ENCODE measurements at regions not wholly inside any gene's neighbourhood (a gene's known extent, or its start where the extent isn't known, plus 50 kb on each side); places are given as distances from the start of the nearest gene placed in this dataset.

DNA sequence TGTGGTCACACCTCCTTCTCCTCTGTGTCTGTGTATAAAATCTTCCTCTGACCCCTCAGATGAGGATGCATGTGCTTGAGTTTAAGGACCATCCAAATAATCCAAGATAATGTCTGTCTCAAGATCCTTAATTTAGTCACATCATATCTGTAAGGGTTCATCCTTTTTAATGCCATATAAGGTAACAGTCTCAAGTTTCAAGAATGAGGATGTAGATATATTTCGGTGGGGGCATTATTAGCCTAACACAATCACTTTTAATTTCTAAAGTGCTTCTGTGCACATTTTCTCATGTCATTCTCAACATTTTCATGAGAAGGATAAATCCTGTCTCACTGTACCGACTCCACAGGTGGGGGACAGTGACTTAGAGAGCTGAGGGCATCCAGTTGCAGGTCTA is 235.3 kb downstream of the BUB3 start:
- Histone ChIP-seq H4K20me1 (replicated peaks in 1 of 2; ENCODE audit: control insufficient read depth in 1 of 2, insufficient read depth in 2 of 2, low read length in 2 of 2) (no peaks in the 10 kb centered on the region), H3K23ac (ENCODE audit: insufficient read length) (no peak overlapping the region), H3K79me1 (ENCODE audit: low read depth, low read length) (no peaks in the 10 kb centered on the region; the same call in 1 of the 2 replicates), H3K4me1 (replicated peaks in 1 of 4; ENCODE audit: control insufficient read depth in 3 of 4, insufficient read depth in 4 of 4, low read length in 3 of 4) (no peaks in the 10 kb centered on the region; a peak in 1 of 7 replicates), H2BK5ac (ENCODE audit: low read depth, low read length) (no peak overlapping the region), H2BK20ac (ENCODE audit: low read length) (no peak overlapping the region), H2BK15ac (ENCODE audit: low read length) (no peak overlapping the region), H3K4ac (replicated peaks; ENCODE audit: insufficient read length, low read depth, low read length) (no peak overlapping the region), H3K27me3 (replicated peaks in 1 of 4; ENCODE audit: control insufficient read depth in 3 of 4, extremely low read depth in 1 of 4, insufficient read depth in 3 of 4, low read length in 3 of 4) (no peaks in the 10 kb centered on the region), H3K14ac (ENCODE audit: insufficient read length) (no peak overlapping the region), H3K4me3 (ENCODE audit: extremely low read depth in 1 of 4, insufficient read depth in 2 of 4, low read depth in 3 of 4, low read length in 4 of 4) (no peak overlapping the region), H4K91ac (replicated peaks; ENCODE audit: insufficient read length, low read length) (no peak overlapping the region), H3K27ac (ENCODE audit: low read depth, low read length) (no peak overlapping the region), H3K36me3 (ENCODE audit: control insufficient read depth in 2 of 4, insufficient read depth in 4 of 4, low read length in 3 of 4) (no peaks in the 10 kb centered on the region; a peak in 1 of 8 replicates), H3K4me2 (ENCODE audit: insufficient read depth in 1 of 2, low read depth in 2 of 2, low read length in 2 of 2) (no peak overlapping the region), H2BK120ac (replicated peaks; ENCODE audit: low read depth, low read length) (no peak overlapping the region), H3K79me2 (ENCODE audit: control insufficient read depth in 1 of 2, insufficient read depth in 2 of 2, low read length in 2 of 2) (no peaks in the 10 kb centered on the region), H2AFZ (ENCODE audit: low read length) (no peak overlapping the region), H3K9me3 (ENCODE audit: insufficient read depth in 2 of 2, low read depth in 1 of 2, low read length in 1 of 2) (peaks cover 25 to 30% of the 10 kb centered on the region in 2 experiments), H4K8ac (ENCODE audit: extremely low read depth, insufficient read depth, low read length) (no peak overlapping the region), H2BK12ac (ENCODE audit: low read depth, low read length) (no peak overlapping the region), H4K5ac (ENCODE audit: insufficient read length, low read depth, low read length) (no peak overlapping the region), H3K18ac (ENCODE audit: extremely low read depth, low read length) (no peak overlapping the region), H3K56ac (replicated peaks; ENCODE audit: insufficient read length, low read depth, low read length) (no peak overlapping the region), H2AK5ac (ENCODE audit: low read depth, low read length) (no peak overlapping the region), H3K23me2 (ENCODE audit: low read depth, low read length) (peaks cover 6% of the 10 kb centered on the region; the same call in 1 of the 2 replicates), H3K9ac (replicated peaks in 1 of 4; ENCODE audit: extremely low read depth in 1 of 4, low read depth in 3 of 4, low read length in 3 of 4) (no peak overlapping the region)
- CTCF ChIA-PET (ENCODE audit: partially characterized antibody) = interaction anchor here (1.1 to 2.3 kb wide), 2 partner anchors 9 to 274 kb away, joined by 3 to 8 read pairs; no protein-coding TSS in a partner anchor
- WGBS, 2 experiments (ENCODE audit: extremely low coverage in 1 of 2, insufficient coverage in 1 of 2, insufficient read length in 1 of 2, insufficient replicate concordance in 2 of 2, low coverage in 1 of 2, low lambda C conversion rate in 2 of 2, missing lambda C conversion rate in 1 of 2) = 91% methylated on average over 2 of the region's 2 CpGs; no CpG with 5 or more reads in 1 of the 2 experiments
- DNase-seq (ENCODE audit: low read depth in 1 of 2, low spot score in 2 of 2) (no peak), FAIRE-seq (no peak)
- POLR2A ChIA-PET (ENCODE audit: partially characterized antibody) = no interaction called here
- TF ChIP-seq SP2 (IDR thresholded peaks at IDR 0.05; ENCODE audit: low read length) (no peak), KDM5A (IDR thresholded peaks at IDR 0.05; ENCODE audit: low read length) (no peak), ASH2L (IDR thresholded peaks at IDR 0.05; ENCODE audit: low read length) (no peak), BACH1 (IDR thresholded peaks at IDR 0.05; ENCODE audit: low read length) (no peak)

Data from H1 (cell line).